ENCODE measurements at regions not wholly inside any gene's neighbourhood (a gene's known extent, or its start where the extent isn't known, plus 50 kb on each side); places are given as distances from the start of the nearest gene placed in this dataset.

GRCh38 chr1:29753244-29753643 lies 516.9 kb downstream of the PTPRU start:
- no peak overlapping the region for H3K4me3 ChIP-seq (IDR thresholded peaks at IDR 0.05; ENCODE audit: insufficient read depth, low read depth, low read length)
- no peak for TF ChIP-seq CTCF (conservative IDR thresholded peaks at IDR 0.05; ENCODE audit: low read depth, low read length)

GRCh38 chr1:29752141-29752540 lies 515.8 kb downstream of the PTPRU start:
- no peak overlapping the region for H3K27ac ChIP-seq
- no peak overlapping the region for H2AFZ ChIP-seq (ENCODE audit: low read depth)
- no peak for TF ChIP-seq CTCF (conservative IDR thresholded peaks at IDR 0.05; ENCODE audit: low read depth, low read length)
- no peaks in the 10 kb centered on the region for H4K20me1 ChIP-seq (ENCODE audit: insufficient read depth)
- H3K27me3 ChIP-seq (ENCODE audit: insufficient read depth, low read depth), result peaks cover 4% of the 10 kb centered on the region; the same call in 1 of the 2 replicates
- no peak overlapping the region for H3K9ac ChIP-seq
- H3K36me3 ChIP-seq (ENCODE audit: insufficient read depth), result no peaks in the 10 kb centered on the region
- H3K79me2 ChIP-seq (ENCODE audit: insufficient read depth, low read depth), result no peaks in the 10 kb centered on the region
- H3K4me1 ChIP-seq (ENCODE audit: low read depth, poor library complexity, severe bottlenecking), result no peaks in the 10 kb centered on the region
- H3K4me3 ChIP-seq (IDR thresholded peaks at IDR 0.05; ENCODE audit: insufficient read depth, low read depth, low read length), result no peak overlapping the region
- H3K4me2 ChIP-seq, result no peak overlapping the region

More at GRCh38 chr1:29753244-29753643, 516.9 kb downstream of the PTPRU start:
- Histone ChIP-seq H3K27ac (no peak overlapping the region), H3K4me1 (ENCODE audit: low read depth, poor library complexity, severe bottlenecking) (no peaks in the 10 kb centered on the region), H3K9ac (no peak overlapping the region), H3K4me2 (no peak overlapping the region), H4K20me1 (ENCODE audit: insufficient read depth) (no peaks in the 10 kb centered on the region), H3K79me2 (ENCODE audit: insufficient read depth, low read depth) (no peaks in the 10 kb centered on the region), H3K36me3 (ENCODE audit: insufficient read depth) (no peaks in the 10 kb centered on the region), H3K27me3 (ENCODE audit: insufficient read depth, low read depth) (peaks cover 4% of the 10 kb centered on the region; the same call in 1 of the 2 replicates), H2AFZ (ENCODE audit: low read depth) (no peak overlapping the region)

DNA sequence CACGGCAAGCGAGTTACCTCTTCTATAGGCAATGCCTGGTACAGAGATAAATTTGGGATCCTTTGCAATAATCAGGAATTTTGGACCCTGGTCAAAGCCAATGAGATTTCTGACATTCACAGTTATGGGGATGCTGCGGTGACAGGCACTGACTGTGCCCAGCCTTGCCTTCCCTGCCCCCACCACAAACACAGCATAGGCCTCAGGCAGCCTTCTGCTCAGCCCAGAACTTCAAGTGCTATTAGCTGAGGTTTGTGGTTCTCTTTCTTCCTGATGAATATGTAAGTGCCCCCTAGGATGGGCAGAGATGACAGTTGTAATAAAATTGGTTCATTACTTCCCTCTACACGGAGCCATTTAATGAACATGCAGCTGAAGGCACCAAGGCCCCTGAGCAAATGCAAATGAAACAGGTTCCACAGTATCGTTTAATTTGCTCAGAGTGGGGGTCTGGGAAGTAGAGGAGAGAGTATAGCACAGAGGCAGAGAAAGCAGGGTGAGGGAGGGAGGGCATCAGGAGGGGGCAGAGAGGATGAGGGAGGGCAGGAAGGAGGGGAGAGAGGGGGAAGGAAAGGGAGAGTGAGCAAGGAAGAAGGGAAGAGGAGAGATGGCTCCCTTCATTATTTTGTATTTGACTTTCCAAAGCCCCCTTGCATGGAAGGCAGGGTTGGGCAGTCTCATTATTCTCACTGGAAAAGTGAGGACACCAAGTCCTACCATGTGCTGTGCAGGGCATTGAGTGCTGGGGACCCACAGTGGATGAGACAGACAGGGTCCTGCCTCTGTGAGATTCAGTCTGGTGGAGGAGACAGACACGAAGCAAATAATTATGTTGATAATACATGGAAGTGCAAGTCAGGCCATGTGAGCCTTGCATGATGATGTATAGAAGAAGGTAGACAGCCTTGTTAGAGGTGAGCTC lies 513.0 kb downstream of the PTPRU start:
- Histone ChIP-seq H4K20me1 (ENCODE audit: insufficient read depth) (no peaks in the 10 kb centered on the region), H3K27ac (no peak overlapping the region), H3K4me1 (ENCODE audit: low read depth, poor library complexity, severe bottlenecking) (no peaks in the 10 kb centered on the region), H3K4me3 (IDR thresholded peaks at IDR 0.05; ENCODE audit: insufficient read depth, low read depth, low read length) (no peak overlapping the region), H3K79me2 (ENCODE audit: insufficient read depth, low read depth) (no peaks in the 10 kb centered on the region), H3K36me3 (ENCODE audit: insufficient read depth) (no peaks in the 10 kb centered on the region), H3K4me2 (no peak overlapping the region), H2AFZ (ENCODE audit: low read depth) (no peak overlapping the region), H3K9ac (no peak overlapping the region), H3K27me3 (ENCODE audit: insufficient read depth, low read depth) (peaks cover 4% of the 10 kb centered on the region; the same call in 1 of the 2 replicates)
- TF ChIP-seq CTCF (conservative IDR thresholded peaks at IDR 0.05; ENCODE audit: low read depth, low read length), result no peak

DNA sequence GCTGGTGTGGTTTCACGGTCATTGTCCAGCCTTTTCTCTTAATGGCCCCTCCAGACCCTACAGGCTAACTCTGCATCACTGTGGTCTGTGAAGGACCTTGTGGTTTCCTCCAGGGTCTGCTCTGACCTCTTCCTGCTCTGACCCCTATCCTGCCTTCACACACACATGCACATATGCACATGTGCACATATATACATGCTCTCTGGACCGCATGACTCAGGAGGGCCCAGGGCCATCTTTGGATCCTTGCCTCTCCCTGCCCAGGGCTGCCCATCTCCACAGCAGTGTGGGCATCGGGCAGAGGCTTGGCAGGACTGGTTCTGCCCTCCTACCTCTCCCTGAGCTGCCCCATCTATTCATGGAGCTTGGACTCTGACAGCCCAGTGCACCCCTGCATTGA lies 510.9 kb downstream of the PTPRU start:
- Histone ChIP-seq H3K4me2 (no peak overlapping the region), H3K27ac (no peak overlapping the region), H4K20me1 (ENCODE audit: insufficient read depth) (no peaks in the 10 kb centered on the region), H2AFZ (ENCODE audit: low read depth) (no peak overlapping the region), H3K27me3 (ENCODE audit: insufficient read depth, low read depth) (peaks cover 4% of the 10 kb centered on the region; the same call in 1 of the 2 replicates), H3K9ac (no peak overlapping the region), H3K36me3 (ENCODE audit: insufficient read depth) (no peaks in the 10 kb centered on the region), H3K4me3 (IDR thresholded peaks at IDR 0.05; ENCODE audit: insufficient read depth, low read depth, low read length) (no peak overlapping the region), H3K4me1 (ENCODE audit: low read depth, poor library complexity, severe bottlenecking) (no peaks in the 10 kb centered on the region), H3K79me2 (ENCODE audit: insufficient read depth, low read depth) (no peaks in the 10 kb centered on the region)
- no peak for TF ChIP-seq CTCF (conservative IDR thresholded peaks at IDR 0.05; ENCODE audit: low read depth, low read length)

Data from KMS-11 (cell line).